Kidney (tissue), 13 donors: ENCODE measurements at regions not wholly inside any gene's neighbourhood (a gene's known extent, or its start where the extent isn't known, plus 50 kb on each side); places are given as distances from the start of the nearest gene placed in this dataset.

Experiments used
- DNase-seq, 5 donors: peaks; one replicate each; pipeline ENCODE4 v3.0.0-alpha.2; 2013 to 2020
- FAIRE-seq: peaks from 2 replicates; lab custom pipeline; 2012; peaks lifted over from hg19 to GRCh38; lab: Jason Lieb, UNC
- H3K27ac ChIP-seq, 2 donors: one replicate each; pipeline ENCODE4 v1.7.0; 2013; ENCODE audit warnings: low read depth in 2 of 2, low read length in 2 of 2, inconsistent platforms in 1 of 2
- H3K27me3 ChIP-seq: one replicate; pipeline ENCODE4 v1.7.1; 2013; ENCODE audit warnings: low read length, inconsistent platforms; ENCODE audit not compliant: control insufficient read depth, insufficient read depth
- H3K36me3 ChIP-seq, 3 donors: one replicate each; pipeline versions ENCODE4 v1.7.0 to v1.7.1; 2013; ENCODE audit warnings: low read length in 3 of 3, control low read depth in 1 of 3, inconsistent platforms in 1 of 3; ENCODE audit not compliant: insufficient read depth in 3 of 3, control insufficient read depth in 2 of 3
- H3K4me1 ChIP-seq, 3 donors: one replicate each; pipeline versions ENCODE4 v1.7.0 to v1.7.1; 2013; ENCODE audit warnings: low read length in 3 of 3, inconsistent platforms in 1 of 3, low read depth in 1 of 3; ENCODE audit not compliant: control insufficient read depth in 2 of 3, insufficient read depth in 2 of 3
- H3K4me3 ChIP-seq, 3 donors: one replicate each; pipeline versions ENCODE4 v1.7.0 to v1.8.1; 2013; ENCODE audit warnings: low read length in 3 of 3, control low read depth in 1 of 3, inconsistent platforms in 1 of 3
- H3K9ac ChIP-seq, 3 donors: one replicate each; pipeline versions ENCODE4 v1.7.0 to v1.7.1; 2013; ENCODE audit warnings: low read length in 3 of 3, control low read depth in 1 of 3, inconsistent platforms in 1 of 3
- H3K9me3 ChIP-seq, 3 donors: one replicate each; pipeline versions ENCODE4 v1.7.0 to v1.7.1; 2013; ENCODE audit warnings: low read length in 3 of 3, control low read depth in 1 of 3, inconsistent platforms in 1 of 3; ENCODE audit not compliant: control insufficient read depth in 2 of 3, insufficient read depth in 1 of 3
- intact Hi-C: fragments of 100-400 bp; cut with DNase I; formaldehyde crosslinking; loops from one replicate; pipeline ENCODE4 v1.11.1; 2022
- TF ChIP-seq, protein P1 (sequence below): IDR thresholded peaks from 3 replicates; pipeline ENCODE4 v1.5.1; 2012; ENCODE audit warnings: mild to moderate bottlenecking, moderate library complexity, borderline replicate concordance; ENCODE audit not compliant: insufficient read depth; ENCODE audit errors: extremely low read depth
- donor health status: control.
- donor health status: control.
- donor health status: control.
- donor health status: control.
- donor health status: control.
- donor health status: DM: yes; HTN: yes; CAD: no.
- donor health status: Normal renal cell carcinoma (clear cell type).

- Histone ChIP-seq H3K9me3 (no peaks in the 10 kb centered on the region), H3K4me3 (no peak overlapping the region), H3K27ac (no peak overlapping the region), H3K27me3 (no peaks in the 10 kb centered on the region), H3K4me1 (no peaks in the 10 kb centered on the region), H3K9ac (no peak overlapping the region), H3K36me3 (no peaks in the 10 kb centered on the region)
- no peak for FAIRE-seq
- TF ChIP-seq, protein P1, sequence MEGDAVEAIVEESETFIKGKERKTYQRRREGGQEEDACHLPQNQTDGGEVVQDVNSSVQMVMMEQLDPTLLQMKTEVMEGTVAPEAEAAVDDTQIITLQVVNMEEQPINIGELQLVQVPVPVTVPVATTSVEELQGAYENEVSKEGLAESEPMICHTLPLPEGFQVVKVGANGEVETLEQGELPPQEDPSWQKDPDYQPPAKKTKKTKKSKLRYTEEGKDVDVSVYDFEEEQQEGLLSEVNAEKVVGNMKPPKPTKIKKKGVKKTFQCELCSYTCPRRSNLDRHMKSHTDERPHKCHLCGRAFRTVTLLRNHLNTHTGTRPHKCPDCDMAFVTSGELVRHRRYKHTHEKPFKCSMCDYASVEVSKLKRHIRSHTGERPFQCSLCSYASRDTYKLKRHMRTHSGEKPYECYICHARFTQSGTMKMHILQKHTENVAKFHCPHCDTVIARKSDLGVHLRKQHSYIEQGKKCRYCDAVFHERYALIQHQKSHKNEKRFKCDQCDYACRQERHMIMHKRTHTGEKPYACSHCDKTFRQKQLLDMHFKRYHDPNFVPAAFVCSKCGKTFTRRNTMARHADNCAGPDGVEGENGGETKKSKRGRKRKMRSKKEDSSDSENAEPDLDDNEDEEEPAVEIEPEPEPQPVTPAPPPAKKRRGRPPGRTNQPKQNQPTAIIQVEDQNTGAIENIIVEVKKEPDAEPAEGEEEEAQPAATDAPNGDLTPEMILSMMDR: no peak
- intact Hi-C loops: no loop called here
- no peak for DNase-seq
Measured at GRCh38 chr6:48889429-48889828, 573.6 kb downstream of the MMUT start.

DNA sequence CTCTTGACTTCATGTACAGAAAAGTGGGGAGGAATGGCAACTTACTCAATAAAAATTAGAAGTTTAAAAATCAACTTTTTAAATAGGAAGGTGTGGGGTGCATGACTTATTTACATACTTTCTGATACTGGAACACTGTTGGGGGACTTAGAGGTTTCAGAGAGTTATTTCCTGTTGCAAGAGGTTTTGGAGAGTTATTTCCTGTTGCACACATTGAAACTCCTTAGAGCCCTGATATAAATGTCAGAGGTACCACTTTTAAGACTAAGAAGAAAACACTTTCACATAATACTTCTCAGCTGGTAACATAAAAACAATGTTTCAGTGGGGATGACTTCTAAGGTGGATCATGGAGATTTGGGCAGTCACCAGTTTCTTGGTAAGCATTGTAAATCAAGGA lies 579.9 kb downstream of the MMUT start:
- TF ChIP-seq, protein P1: no peak
- Histone ChIP-seq H3K9me3 (no peaks in the 10 kb centered on the region), H3K27ac (no peak overlapping the region), H3K36me3 (no peaks in the 10 kb centered on the region), H3K9ac (no peak overlapping the region), H3K27me3 (no peaks in the 10 kb centered on the region), H3K4me1 (no peaks in the 10 kb centered on the region), H3K4me3 (no peak overlapping the region)
- FAIRE-seq (no peak), DNase-seq (no peak)
- intact Hi-C loops: no loop called here

GRCh38 chr6:48881551-48881950 lies 581.5 kb downstream of the MMUT start:
- no peak overlapping the region for H3K27ac ChIP-seq
- H3K4me1 ChIP-seq: no peaks in the 10 kb centered on the region
- no peak overlapping the region for H3K4me3 ChIP-seq
- H3K9ac ChIP-seq: no peak overlapping the region
- H3K27me3 ChIP-seq: no peaks in the 10 kb centered on the region
- TF ChIP-seq, protein P1: no peak
- H3K36me3 ChIP-seq: no peaks in the 10 kb centered on the region
- DNase-seq: no peak
- intact Hi-C loops: no loop called here
- no peaks in the 10 kb centered on the region for H3K9me3 ChIP-seq
- FAIRE-seq: no peak

GRCh38 chr6:48869595-48869994 lies 593.5 kb downstream of the MMUT start:
- Histone ChIP-seq H3K4me1 (no peaks in the 10 kb centered on the region), H3K9ac (no peak overlapping the region), H3K27me3 (no peaks in the 10 kb centered on the region), H3K9me3 (peaks cover 0 to under 1% (median 0%) of the 10 kb centered on the region in 3 donors), H3K36me3 (no peaks in the 10 kb centered on the region), H3K4me3 (no peak overlapping the region), H3K27ac (no peak overlapping the region)
- FAIRE-seq (no peak), DNase-seq (no peak)
- TF ChIP-seq, protein P1: no peak
- intact Hi-C loops: no loop called here
